A673 (cell line): ENCODE measurements at regions not wholly inside any gene's neighbourhood (a gene's known extent, or its start where the extent isn't known, plus 50 kb on each side); places are given as distances from the start of the nearest gene placed in this dataset.

Experiments used
- BruUV-seq: library from RNA; stranded (reverse); fragments of 400-500 nt; replicated peaks from 2 replicates; lab custom pipeline; 2021; lab: Mats Ljungman, UMichigan
- CTCF ChIA-PET: fragments of 300-600 bp; sonication (Branson Sonifier 250); formaldehyde crosslinking; loops from one replicate; lab custom pipeline; 2022; ENCODE audit warnings: antibody characterized with exemption; lab: Charles Lee
- POLR2A ChIA-PET: fragments of 300-600 bp; sonication (Branson Sonifier 250); formaldehyde crosslinking; loops from one replicate; lab custom pipeline; 2022; ENCODE audit warnings: antibody characterized with exemption; ENCODE audit not compliant: low non-redundant PET; lab: Charles Lee
- DNase-seq: peaks from one replicate; pipeline ENCODE4 v3.0.0-alpha.2; 2015; ENCODE audit warnings: low spot score
- H3K27ac ChIP-seq: fragments of 200-600 bp; sonication (generic); 2 replicates; pipeline ENCODE4 v1.5.1; 2016; ENCODE audit warnings: mixed run types, low read depth, mild to moderate bottlenecking, mixed read lengths, antibody characterized with exemption, low read length; ENCODE audit not compliant: poor library complexity, severe bottlenecking
- H3K27me3 ChIP-seq: fragments of 200-600 bp; sonication (generic); replicated peaks from 2 replicates; pipeline ENCODE4 v1.6.1; 2017; ENCODE audit warnings: mixed run types, low read depth, mild to moderate bottlenecking, mixed read lengths, antibody characterized with exemption, low read length; ENCODE audit not compliant: insufficient read depth, poor library complexity
- H3K36me3 ChIP-seq: fragments of 200-600 bp; sonication (generic); 2 replicates; pipeline ENCODE4 v1.6.1; 2016; ENCODE audit warnings: mixed run types, mild to moderate bottlenecking, mixed read lengths, antibody characterized with exemption, low read length; ENCODE audit not compliant: insufficient read depth, poor library complexity, severe bottlenecking
- H3K4me1 ChIP-seq: fragments of 200-600 bp; sonication (generic); 2 replicates; pipeline ENCODE4 v1.6.1; 2017; ENCODE audit warnings: mixed run types, mild to moderate bottlenecking, mixed read lengths, antibody characterized with exemption, low read length; ENCODE audit not compliant: insufficient read depth, poor library complexity, severe bottlenecking
- H3K4me3 ChIP-seq: fragments of 200-600 bp; sonication (generic); 2 replicates; pipeline ENCODE4 v1.5.1; 2016; ENCODE audit warnings: low read depth, mixed run types, mild to moderate bottlenecking, mixed read lengths, low read length; ENCODE audit not compliant: poor library complexity, severe bottlenecking
- H3K9me3 ChIP-seq: fragments of 200-600 bp; sonication (generic); 2 replicates; pipeline ENCODE4 v1.6.1; 2016; ENCODE audit warnings: mixed run types, low read depth, mild to moderate bottlenecking, mixed read lengths, antibody characterized with exemption, low read length; ENCODE audit not compliant: poor library complexity, severe bottlenecking
- CTCF ChIP-seq: fragments of 300-800, 200-600 bp; sonication (generic); conservative IDR thresholded peaks from 2 replicates; pipeline ENCODE4 v1.5.1; 2017; ENCODE audit warnings: low read depth, mild to moderate bottlenecking, antibody characterized with exemption, low read length, moderate library complexity, mixed read lengths
- EZH2 ChIP-seq: fragments of 200-600 bp; sonication (generic); IDR thresholded peaks from 2 replicates; pipeline ENCODE4 v1.6.1; 2017; ENCODE audit warnings: borderline replicate concordance, low read depth, mild to moderate bottlenecking, mixed read lengths, antibody characterized with exemption, low read length; ENCODE audit not compliant: poor library complexity, severe bottlenecking
- intact Hi-C: fragments of 100-400 bp; cut with micrococcal nuclease; formaldehyde crosslinking; loops from one replicate; pipeline ENCODE4 v1.10.0; 2022; ENCODE audit not compliant: unreplicated experiment

GRCh38 chr16:61233713-61234112, 802.5 kb downstream of the CDH8 start:
- no peaks in the 10 kb centered on the region for H3K9me3 ChIP-seq
- ChIA-PET CTCF (no interaction called here), POLR2A (no interaction called here)
- H3K4me1 ChIP-seq: peaks cover 65% of the 10 kb centered on the region
- BruUV-seq: no TSS peak
- peak overlapping the region; percentile 90 for H3K27ac ChIP-seq
- DNase-seq: peak; percentile 92
- no peak for TF ChIP-seq EZH2
- no peak for TF ChIP-seq CTCF
- H3K27me3 ChIP-seq: no peaks in the 10 kb centered on the region
- H3K4me3 ChIP-seq: peak overlapping the region; percentile 31
- no peaks in the 10 kb centered on the region for H3K36me3 ChIP-seq
- intact Hi-C loops: loop anchor here (5.0 kb wide), 1 partner anchor 54 kb away; no protein-coding TSS in a partner anchor

- no peaks in the 10 kb centered on the region for H3K36me3 ChIP-seq
- H3K4me3 ChIP-seq: no peak overlapping the region
- no peak for TF ChIP-seq EZH2
- no peak for TF ChIP-seq CTCF
- ChIA-PET CTCF (no interaction called here), POLR2A (no interaction called here)
- DNase-seq: no peak
- H3K4me1 ChIP-seq: peaks cover 30% of the 10 kb centered on the region
- no peak overlapping the region for H3K27ac ChIP-seq
- H3K9me3 ChIP-seq: no peaks in the 10 kb centered on the region
- intact Hi-C loops: no loop called here
- no TSS peak for BruUV-seq
- H3K27me3 ChIP-seq: no peaks in the 10 kb centered on the region
These were observed 807.9 kb downstream of the CDH8 start for GRCh38 chr16:61228371-61228770.

- H3K36me3 ChIP-seq: no peaks in the 10 kb centered on the region
- ChIA-PET CTCF (no interaction called here), POLR2A (no interaction called here)
- BruUV-seq: no TSS peak
- H3K27me3 ChIP-seq: no peaks in the 10 kb centered on the region
- DNase-seq: no peak
- H3K4me3 ChIP-seq: no peak overlapping the region
- no peak overlapping the region for H3K27ac ChIP-seq
- H3K9me3 ChIP-seq: no peaks in the 10 kb centered on the region
- TF ChIP-seq CTCF (no peak), EZH2 (no peak)
- intact Hi-C loops: no loop called here
- H3K4me1 ChIP-seq: no peaks in the 10 kb centered on the region
These were observed 820.6 kb downstream of the CDH8 start for GRCh38 chr16:61215605-61216004.
